ENCODE measurements at regions not wholly inside any gene's neighbourhood (a gene's known extent, or its start where the extent isn't known, plus 50 kb on each side); places are given as distances from the start of the nearest gene placed in this dataset.

GRCh38 chr16:52786091-52786490 lies 239.1 kb upstream of the TOX3 start:
- TF ChIP-seq, protein P1, sequence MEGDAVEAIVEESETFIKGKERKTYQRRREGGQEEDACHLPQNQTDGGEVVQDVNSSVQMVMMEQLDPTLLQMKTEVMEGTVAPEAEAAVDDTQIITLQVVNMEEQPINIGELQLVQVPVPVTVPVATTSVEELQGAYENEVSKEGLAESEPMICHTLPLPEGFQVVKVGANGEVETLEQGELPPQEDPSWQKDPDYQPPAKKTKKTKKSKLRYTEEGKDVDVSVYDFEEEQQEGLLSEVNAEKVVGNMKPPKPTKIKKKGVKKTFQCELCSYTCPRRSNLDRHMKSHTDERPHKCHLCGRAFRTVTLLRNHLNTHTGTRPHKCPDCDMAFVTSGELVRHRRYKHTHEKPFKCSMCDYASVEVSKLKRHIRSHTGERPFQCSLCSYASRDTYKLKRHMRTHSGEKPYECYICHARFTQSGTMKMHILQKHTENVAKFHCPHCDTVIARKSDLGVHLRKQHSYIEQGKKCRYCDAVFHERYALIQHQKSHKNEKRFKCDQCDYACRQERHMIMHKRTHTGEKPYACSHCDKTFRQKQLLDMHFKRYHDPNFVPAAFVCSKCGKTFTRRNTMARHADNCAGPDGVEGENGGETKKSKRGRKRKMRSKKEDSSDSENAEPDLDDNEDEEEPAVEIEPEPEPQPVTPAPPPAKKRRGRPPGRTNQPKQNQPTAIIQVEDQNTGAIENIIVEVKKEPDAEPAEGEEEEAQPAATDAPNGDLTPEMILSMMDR (IDR thresholded peaks at IDR 0.05), result no peak
- no peak for TF ChIP-seq POLR2A (IDR thresholded peaks at IDR 0.05)
